H7 (cell line): ENCODE measurements at regions not wholly inside any gene's neighbourhood (a gene's known extent, or its start where the extent isn't known, plus 50 kb on each side); places are given as distances from the start of the nearest gene placed in this dataset.
A peak's percentile ranks its signal among the peaks of the same experiment; 100 is the strongest.

ENCODE experiments used
- DNase-seq: peaks from one replicate; pipeline ENCODE4 v3.0.0; 2012
- H3K27me3 ChIP-seq: 2 replicates; pipeline ENCODE4 v1.6.0; 2011; ENCODE audit warnings: mild to moderate bottlenecking, low read length; ENCODE audit not compliant: control insufficient read depth, insufficient read depth
- H3K36me3 ChIP-seq: replicated peaks from 2 replicates; pipeline ENCODE4 v1.5.1; 2011; ENCODE audit warnings: low read length; ENCODE audit not compliant: control insufficient read depth, insufficient read depth
- H3K4me3 ChIP-seq: 2 replicates; pipeline ENCODE4 v1.5.1; 2011; ENCODE audit warnings: low read depth, mild to moderate bottlenecking, control low read depth, low read length, moderate library complexity; ENCODE audit not compliant: insufficient read depth

DNA sequence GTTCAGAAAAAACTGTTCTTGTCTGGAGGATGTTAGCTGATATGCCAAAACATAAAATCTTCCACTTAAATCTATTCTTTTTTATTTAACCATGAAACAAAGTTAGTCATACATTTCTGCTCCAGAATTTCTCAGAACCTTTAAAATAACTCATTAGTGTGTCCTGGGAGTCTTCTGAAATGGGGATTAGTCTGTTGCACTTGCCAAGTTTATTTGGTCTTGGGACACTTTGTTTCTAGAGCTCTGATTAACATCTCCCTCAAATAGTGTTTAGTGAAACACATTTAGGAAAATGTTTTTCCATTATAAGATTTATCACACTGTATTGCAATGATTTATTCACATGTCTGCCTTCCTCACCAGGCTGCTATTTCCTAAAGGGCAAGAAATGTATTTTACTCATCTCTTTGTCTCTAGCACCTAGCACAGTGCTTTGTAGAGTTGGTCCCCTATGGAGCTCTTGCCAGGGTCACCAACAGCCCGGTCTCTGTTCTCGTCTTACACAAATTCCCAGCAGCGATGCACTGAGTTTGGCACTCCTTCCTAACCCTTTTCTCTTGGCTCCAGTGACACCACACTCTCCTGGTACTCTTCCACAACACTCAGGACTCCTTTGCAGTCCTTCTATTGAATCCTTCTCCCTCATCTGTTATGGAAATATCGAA is 189.2 kb downstream of the CSNK2A3 start:
- no peaks in the 10 kb centered on the region for H3K36me3 ChIP-seq
- no peaks in the 10 kb centered on the region for H3K27me3 ChIP-seq
- no peak for DNase-seq
- H3K4me3 ChIP-seq = no peak overlapping the region

DNA sequence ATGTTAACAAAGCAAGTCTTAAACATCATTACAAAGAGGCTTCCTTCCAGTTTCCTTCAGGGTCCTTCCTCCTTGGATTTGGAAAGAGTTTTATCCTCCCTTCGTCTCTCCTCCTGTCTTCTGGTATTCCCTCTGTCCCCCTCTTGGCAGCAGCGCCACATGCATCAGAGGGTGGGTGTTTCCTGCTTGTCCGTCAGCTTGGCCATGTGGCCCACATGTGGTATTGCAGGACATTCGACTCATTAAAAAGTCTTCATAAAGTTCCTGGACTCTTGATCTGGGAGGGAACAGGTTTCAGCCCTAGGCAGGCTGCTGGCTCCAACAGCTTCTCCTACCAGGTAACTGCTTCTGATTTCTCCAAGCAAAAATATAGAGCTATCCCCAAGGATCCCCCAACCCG is 189.8 kb downstream of the CSNK2A3 start:
- Histone ChIP-seq H3K27me3 (no peaks in the 10 kb centered on the region), H3K4me3 (no peak overlapping the region), H3K36me3 (no peaks in the 10 kb centered on the region)
- peak; percentile 59 for DNase-seq

DNA sequence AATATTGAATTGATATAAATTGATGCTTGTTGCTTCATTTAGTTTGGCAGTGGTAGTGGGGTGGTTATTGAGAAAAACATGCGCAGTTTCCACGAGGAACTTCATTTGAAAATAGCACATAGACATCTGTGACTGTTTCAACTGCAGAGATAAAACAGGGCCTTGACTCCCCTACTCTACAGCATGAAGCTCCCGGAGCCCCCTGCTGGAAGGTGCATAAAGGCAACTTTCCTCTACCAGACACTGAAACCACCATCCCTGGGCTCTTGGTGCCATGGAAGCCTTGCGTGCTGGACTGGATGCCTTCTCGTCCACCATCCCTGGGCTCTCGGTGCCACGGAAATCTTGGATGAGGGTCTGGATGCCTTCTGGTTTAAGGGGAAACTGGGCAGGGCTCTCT is 195.9 kb downstream of the CSNK2A3 start:
- DNase-seq = peak; percentile 73
- Histone ChIP-seq H3K4me3 (no peak overlapping the region), H3K36me3 (no peaks in the 10 kb centered on the region), H3K27me3 (no peaks in the 10 kb centered on the region)

DNA sequence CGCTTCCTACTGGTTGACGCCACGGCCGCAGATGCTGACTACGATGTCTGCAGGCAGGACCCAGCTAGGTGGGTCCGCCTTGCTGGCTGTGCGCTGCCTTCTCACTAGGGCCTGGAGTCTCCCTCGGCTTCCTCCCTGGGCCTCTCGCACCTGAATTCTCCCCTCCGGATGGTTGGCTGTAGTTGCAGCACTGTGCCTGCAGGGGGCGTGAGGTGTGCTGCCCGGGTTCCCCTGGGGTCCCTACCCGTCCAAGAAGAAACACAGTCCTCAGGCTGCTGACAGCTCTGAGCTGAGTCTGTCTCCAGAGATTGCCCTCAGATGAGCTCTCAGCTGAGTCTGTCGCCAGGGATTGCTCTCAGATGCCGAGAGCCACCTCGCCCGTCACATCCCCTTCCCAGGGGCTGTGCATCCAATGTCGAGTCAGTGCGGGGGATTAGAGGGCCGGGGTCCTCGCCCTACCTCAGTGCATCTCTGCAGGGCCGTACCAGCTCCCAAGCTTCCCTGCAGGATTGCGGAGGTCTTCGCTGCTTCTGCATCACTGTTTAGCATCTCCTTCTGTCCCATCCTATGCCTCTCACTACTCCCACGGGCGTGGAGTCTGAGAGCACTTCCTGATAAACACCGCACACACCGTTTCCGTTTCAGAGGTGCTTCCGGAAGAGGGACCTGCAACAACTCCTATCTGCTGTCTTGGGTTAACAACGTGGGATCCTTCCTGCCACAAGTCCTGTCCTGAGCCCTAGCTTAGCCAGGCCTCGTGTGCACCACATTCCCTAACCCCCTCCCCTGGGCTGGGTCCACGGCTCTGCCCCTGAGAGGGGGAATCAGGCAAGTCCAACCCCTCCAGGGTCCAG is 196.9 kb downstream of the CSNK2A3 start:
- Histone ChIP-seq H3K36me3 (no peaks in the 10 kb centered on the region), H3K4me3 (no peak overlapping the region), H3K27me3 (no peaks in the 10 kb centered on the region)
- peak; percentile 92 for DNase-seq

DNA sequence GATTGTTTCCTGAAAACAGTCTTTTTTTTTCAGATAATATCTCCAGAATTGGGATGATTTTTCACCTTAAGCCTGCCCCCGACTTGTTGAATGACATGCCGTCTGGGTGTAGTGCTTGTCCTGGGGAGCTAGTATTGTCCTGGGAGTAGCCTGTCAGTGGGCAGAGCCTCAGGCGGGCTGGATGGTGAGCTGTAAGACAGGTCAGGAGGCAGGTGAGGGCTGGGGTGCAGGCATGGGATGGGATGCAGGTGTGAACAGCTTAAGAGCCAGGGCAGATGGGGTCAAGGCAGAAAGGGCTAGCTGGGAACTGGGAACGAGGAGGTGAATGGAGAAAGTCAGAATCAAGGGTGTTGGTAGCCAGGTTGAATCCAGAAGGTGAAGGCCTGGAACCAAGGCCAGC is 200.2 kb downstream of the CSNK2A3 start:
- no peak for DNase-seq
- Histone ChIP-seq H3K27me3 (no peaks in the 10 kb centered on the region), H3K4me3 (no peak overlapping the region), H3K36me3 (no peaks in the 10 kb centered on the region)

DNA sequence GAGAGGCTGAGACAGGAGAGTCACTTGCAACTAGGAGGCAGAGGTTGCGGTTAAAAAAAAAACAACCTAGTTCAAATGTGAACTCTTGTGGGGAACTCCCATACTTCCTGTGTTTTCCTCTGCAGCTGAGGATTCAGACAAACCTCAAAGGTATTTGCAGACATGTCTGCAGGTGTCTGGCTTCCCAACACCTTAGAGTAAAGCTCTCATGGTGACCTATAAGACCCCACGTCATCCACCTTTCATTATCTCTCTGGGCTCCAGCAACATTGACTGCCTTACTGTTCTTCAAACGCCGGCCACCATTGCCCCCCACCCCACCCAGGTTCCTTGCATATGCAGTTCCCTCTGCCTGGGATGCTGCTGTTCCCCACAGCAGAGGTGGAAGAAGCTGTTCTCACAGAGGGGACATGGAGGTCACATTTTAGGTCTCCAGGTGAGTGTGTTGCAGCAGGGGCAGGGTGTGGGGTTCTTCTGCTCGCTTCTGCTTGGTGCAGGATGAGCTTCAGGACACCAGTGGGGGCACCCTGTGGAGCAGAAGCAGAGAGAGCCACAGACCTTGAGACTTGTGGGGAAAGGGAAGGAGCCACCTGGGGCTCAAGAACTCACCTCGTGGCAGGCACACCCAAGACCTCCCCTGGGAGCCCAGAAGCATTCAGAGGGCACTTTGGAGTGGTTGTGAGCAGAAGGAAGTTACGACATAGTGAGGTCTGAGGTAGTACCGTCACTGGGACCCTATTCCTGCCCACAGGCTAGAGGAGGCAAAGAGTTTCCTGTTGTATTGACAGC is 203.2 kb downstream of the CSNK2A3 start:
- Histone ChIP-seq H3K27me3 (no peaks in the 10 kb centered on the region), H3K36me3 (no peaks in the 10 kb centered on the region), H3K4me3 (no peak overlapping the region)
- DNase-seq = no peak

DNA sequence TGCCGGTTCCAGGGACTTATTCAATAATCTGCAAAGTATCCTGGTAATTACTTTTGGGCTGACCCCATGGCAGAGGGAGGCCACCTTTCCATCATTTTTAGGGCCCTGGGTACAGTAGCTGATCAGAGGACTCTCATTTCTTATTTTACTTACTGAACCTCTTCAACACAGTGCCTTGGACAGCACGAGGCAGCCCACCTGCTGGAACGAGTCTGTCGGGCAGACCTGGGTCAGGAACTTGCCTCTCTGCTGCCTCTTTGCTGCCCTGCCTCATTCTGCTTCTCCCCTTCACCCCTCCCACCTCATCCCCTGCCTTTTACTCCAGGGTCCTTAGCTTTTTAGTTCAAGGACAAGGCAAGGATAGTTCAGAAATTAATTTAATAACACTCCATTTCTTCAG is 204.5 kb downstream of the CSNK2A3 start:
- Histone ChIP-seq H3K27me3 (no peaks in the 10 kb centered on the region), H3K36me3 (no peaks in the 10 kb centered on the region), H3K4me3 (no peak overlapping the region)
- no peak for DNase-seq

DNA sequence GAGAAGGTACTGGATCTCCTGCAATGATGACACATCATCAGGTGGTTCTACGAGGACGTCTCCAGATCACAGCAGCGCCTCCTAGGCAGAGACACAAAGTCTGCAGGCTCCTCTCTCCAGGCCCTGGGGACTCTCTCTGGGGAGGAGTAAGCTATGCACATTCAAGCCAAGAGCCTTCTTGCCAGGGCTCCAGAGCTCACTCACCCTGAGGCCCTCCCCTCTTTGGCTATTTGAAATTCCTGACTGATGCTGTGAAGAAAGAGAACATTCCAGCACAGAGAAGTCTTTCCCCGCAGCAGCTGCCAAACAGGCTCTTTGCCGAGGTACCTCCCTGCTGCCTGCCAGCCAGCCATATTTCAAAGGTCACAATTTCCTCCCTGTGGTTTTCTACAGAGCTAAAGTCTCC is 204.9 kb downstream of the CSNK2A3 start:
- DNase-seq = peak; percentile 69
- no peaks in the 10 kb centered on the region for H3K36me3 ChIP-seq
- H3K4me3 ChIP-seq = no peak overlapping the region
- no peaks in the 10 kb centered on the region for H3K27me3 ChIP-seq

DNA sequence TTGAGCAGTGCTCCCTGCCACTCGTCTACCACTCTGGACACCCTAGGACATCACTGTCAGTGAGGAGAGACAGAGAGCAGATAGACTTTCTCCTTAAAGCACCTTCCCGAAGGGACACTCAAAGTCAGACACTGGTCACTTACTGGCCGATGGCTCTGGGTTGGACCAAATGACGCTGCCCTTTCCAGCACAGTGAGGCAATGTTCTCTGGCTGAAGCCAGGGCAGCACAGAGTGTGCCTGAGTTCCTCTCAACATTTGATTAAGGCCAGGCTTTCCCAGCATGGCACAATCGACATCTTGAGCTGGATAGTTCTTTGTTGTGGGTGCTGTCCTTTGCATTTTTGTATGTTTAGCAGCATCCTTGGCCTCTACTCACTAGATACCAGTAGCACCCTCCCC is 206.2 kb downstream of the CSNK2A3 start:
- Histone ChIP-seq H3K4me3 (no peak overlapping the region), H3K36me3 (no peaks in the 10 kb centered on the region), H3K27me3 (no peaks in the 10 kb centered on the region)
- DNase-seq = no peak

DNA sequence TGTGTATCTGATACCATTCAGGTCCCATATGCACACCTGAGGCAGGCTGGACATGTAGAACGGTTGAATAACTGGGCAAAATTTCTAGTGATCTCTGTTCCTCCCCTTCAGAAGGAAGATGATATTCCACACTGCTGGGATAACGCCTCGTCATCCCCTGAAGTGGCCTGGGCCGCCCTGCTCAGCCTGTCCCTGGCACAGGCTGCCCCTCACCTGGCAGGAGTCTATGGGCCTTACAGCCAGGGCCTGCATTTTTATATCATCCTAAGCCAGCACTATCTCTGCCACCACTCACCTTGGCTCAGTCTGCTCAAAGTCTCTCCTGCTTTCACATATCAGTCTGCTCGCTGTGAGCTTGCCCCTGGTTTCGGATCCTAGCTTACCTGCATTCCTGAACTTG is 209.2 kb downstream of the CSNK2A3 start:
- no peak for DNase-seq
- no peak overlapping the region for H3K4me3 ChIP-seq
- H3K36me3 ChIP-seq = no peaks in the 10 kb centered on the region
- H3K27me3 ChIP-seq = no peaks in the 10 kb centered on the region

DNA sequence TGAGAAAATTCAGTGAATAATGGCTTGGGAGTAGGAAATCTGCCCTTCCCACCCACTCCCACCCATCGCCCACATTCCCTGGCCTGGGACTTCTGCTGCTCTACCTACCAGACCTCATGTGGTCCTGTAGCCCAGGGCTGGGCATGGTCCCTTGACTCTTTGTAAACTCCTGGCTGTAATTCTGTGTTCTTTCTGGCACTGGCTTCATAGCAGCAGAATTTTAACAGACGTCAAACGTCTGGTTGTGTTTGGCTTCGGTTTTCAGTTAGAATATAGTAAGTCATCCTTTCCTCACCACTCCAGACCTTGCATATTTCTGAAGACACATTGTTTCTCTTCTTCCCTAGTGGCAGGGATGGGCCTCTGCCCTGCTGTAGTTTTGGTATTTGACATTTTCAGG is 210.6 kb downstream of the CSNK2A3 start:
- DNase-seq = no peak
- H3K27me3 ChIP-seq = no peaks in the 10 kb centered on the region
- no peaks in the 10 kb centered on the region for H3K36me3 ChIP-seq
- H3K4me3 ChIP-seq = no peak overlapping the region

DNA sequence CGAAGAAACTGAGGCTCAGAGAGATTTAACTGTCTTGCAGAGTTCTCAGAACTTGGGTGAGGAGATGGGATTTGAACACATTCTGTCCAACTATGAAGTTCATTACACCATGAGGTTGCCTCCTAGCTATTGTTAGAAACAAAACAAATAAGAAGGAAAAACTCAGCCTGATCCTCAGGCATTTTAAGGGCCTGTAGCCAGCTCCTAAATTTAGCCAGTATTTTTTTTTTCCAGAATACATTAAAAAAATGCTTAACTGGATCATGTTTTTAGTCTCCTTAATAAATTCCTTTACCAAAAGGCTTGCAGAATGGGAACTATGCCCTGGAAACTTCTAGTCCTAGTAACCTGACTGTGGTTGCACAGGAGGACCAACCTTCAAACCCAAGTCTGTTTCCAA is 212.0 kb downstream of the CSNK2A3 start:
- no peaks in the 10 kb centered on the region for H3K36me3 ChIP-seq
- no peak overlapping the region for H3K4me3 ChIP-seq
- H3K27me3 ChIP-seq = no peaks in the 10 kb centered on the region; the same call in 1 of the 2 replicates
- DNase-seq = no peak

DNA sequence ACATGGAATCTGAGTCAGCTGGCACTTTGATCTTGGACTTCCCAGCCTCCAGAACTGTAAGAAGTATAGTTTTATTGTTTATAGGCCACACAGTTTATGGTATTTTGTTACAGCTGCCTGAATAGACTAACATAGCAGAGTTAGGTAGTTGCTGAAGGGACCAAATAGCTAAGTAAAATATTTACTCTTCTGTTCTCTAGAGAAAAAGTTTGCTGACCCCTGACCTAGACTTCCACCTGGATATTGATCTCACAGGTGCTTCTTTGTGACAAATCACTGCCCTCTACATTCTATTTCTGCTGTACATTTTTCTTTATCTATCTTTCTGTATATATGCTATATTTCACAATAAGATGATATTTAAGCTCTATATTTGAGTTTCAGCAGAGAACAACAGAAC is 212.5 kb downstream of the CSNK2A3 start:
- Histone ChIP-seq H3K36me3 (no peaks in the 10 kb centered on the region), H3K4me3 (no peak overlapping the region), H3K27me3 (no peaks in the 10 kb centered on the region; the same call in 1 of the 2 replicates)
- no peak for DNase-seq

DNA sequence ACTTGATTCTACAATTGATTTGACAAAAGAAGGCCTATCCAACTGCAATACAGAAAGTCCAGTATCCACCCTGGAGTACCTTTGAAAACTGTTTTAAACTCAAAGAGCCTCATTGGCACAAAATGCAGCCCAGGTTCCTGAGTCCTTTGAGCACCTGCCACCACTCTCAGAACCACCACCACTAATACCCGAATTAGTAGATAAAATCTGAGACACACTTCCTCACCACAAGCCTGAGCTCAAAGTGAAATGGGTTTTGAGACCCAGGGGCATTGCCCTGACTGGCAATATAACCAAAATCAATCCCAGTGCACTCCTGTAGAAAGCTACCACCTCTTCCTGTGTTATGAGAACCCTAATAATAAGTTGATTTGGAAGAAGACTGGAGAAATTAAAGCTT is 215.7 kb downstream of the CSNK2A3 start:
- DNase-seq = no peak
- H3K36me3 ChIP-seq = no peaks in the 10 kb centered on the region
- H3K4me3 ChIP-seq = no peak overlapping the region
- no peaks in the 10 kb centered on the region; the same call in 1 of the 2 replicates for H3K27me3 ChIP-seq
